Right atrium auricular region (tissue), 2 donors: ENCODE measurements at regions not wholly inside any gene's neighbourhood (a gene's known extent, or its start where the extent isn't known, plus 50 kb on each side); places are given as distances from the start of the nearest gene placed in this dataset.

Experiments used
- DNase-seq: peaks from one replicate; pipeline ENCODE4 v3.0.0-alpha.2; 2019; ENCODE audit warnings: low spot score
- H3K27ac ChIP-seq, 2 donors: fragments of 200-600 bp; sonication (generic); 1 replicate in 1 of 2; 2 replicates in 1 of 2; pipeline ENCODE4 v1.5.1; 2016 to 2019
- H3K27me3 ChIP-seq, 2 donors: fragments of 200-600 bp; sonication (generic); one replicate each; pipeline versions ENCODE4 v1.5.1 to v1.6.0; 2017 to 2019
- H3K36me3 ChIP-seq: fragments of 200-600 bp; sonication (generic); one replicate; pipeline ENCODE4 v1.5.1; 2016
- H3K4me1 ChIP-seq, 2 donors: fragments of 200-600 bp; sonication (generic); one replicate each; pipeline versions ENCODE4 v1.5.1 to v1.6.0; 2017 to 2019
- H3K4me3 ChIP-seq, 2 donors: fragments of 200-600 bp; sonication (generic); 1 replicate in 1 of 2; 2 replicates in 1 of 2; pipeline ENCODE4 v1.5.1; 2017 to 2019; ENCODE audit warnings: mild to moderate bottlenecking in 1 of 2, moderate library complexity in 1 of 2
- H3K9me3 ChIP-seq, 2 donors: fragments of 200-600 bp; sonication (generic); one replicate each; pipeline ENCODE4 v1.5.1; 2019
- TF ChIP-seq, protein P1 (sequence below), 2 donors: fragments of 200-600 bp; sonication (generic); IDR thresholded peaks; one replicate each; pipeline ENCODE4 v1.5.1; 2019; ENCODE audit warnings: antibody characterized with exemption in 2 of 2

DNA sequence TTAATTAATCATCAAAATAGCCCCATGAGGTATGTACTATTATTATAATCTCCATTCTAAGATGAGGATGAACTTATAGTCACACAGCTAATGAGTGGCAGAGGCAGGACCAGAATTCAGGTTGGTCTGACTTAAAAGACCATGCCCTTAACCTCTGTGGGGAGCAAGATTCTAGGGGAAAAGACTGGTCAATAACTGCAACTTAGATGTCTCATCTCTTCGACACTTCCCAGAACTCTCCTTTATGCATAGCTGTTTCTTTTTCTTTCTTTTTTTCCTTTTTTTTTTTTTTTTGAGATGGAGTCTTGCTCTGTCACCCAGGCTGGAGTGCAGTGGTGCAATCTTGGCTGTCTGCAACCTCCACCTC, 66.3 kb upstream of the RTN4 start:
- peak overlapping the region in 1 of 2 donors; percentile 17 for H3K27ac ChIP-seq
- H3K4me3 ChIP-seq, result no peak overlapping the region
- no peaks in the 10 kb centered on the region for H3K27me3 ChIP-seq
- no peaks in the 10 kb centered on the region for H3K9me3 ChIP-seq
- H3K36me3 ChIP-seq, result no peaks in the 10 kb centered on the region
- DNase-seq, result no peak
- TF ChIP-seq, protein P1, sequence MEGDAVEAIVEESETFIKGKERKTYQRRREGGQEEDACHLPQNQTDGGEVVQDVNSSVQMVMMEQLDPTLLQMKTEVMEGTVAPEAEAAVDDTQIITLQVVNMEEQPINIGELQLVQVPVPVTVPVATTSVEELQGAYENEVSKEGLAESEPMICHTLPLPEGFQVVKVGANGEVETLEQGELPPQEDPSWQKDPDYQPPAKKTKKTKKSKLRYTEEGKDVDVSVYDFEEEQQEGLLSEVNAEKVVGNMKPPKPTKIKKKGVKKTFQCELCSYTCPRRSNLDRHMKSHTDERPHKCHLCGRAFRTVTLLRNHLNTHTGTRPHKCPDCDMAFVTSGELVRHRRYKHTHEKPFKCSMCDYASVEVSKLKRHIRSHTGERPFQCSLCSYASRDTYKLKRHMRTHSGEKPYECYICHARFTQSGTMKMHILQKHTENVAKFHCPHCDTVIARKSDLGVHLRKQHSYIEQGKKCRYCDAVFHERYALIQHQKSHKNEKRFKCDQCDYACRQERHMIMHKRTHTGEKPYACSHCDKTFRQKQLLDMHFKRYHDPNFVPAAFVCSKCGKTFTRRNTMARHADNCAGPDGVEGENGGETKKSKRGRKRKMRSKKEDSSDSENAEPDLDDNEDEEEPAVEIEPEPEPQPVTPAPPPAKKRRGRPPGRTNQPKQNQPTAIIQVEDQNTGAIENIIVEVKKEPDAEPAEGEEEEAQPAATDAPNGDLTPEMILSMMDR (IDR thresholded peaks at IDR 0.05), result no peak
- peaks cover 0 to 53% of the 10 kb centered on the region in 2 donors for H3K4me1 ChIP-seq

DNA sequence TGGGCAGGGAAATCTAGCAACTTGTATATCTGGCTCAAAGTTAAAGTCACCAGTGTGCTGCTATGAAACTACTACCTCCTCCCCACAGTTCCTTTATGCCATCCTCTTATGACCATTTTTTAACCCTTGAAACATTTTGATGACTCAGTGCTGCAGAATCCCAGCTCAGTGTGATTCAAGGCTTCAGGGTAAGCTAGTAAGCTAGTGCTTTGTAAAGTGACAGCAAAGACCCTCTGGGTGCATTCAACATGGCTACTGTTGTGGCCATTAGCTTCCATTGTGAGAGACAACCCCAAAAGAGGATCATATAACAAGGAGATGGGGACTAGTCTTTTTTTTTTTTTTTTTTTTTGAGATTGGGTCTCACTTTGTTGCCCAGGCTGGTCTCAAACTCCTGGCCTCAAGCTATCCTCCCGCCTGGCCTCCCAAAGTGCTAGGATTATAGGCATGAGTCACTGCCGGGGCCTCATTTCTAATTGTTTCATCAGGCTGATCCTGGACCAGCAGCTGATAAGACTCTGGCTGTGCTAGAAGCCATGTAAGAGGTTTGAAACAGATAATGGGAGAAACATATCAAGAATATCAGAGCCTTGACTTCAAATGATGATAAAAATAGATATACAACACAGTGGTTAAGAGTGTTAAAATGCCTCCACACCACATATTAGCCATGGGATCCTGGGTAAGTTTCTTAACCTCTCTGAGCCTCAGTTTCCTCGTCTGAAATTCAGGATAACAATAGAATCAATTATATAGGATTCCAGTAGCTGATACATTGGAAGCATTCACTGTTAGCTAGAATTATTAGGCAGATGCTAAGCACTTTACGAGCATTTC, 65.7 kb upstream of the RTN4 start:
- no peaks in the 10 kb centered on the region for H3K9me3 ChIP-seq
- H3K36me3 ChIP-seq, result no peaks in the 10 kb centered on the region
- peak overlapping the region in 1 of 2 donors; percentile 17 for H3K27ac ChIP-seq
- peaks cover 0 to 52% of the 10 kb centered on the region in 2 donors for H3K4me1 ChIP-seq
- H3K27me3 ChIP-seq, result no peaks in the 10 kb centered on the region
- TF ChIP-seq, protein P1 (IDR thresholded peaks at IDR 0.05), result no peak
- no peak overlapping the region for H3K4me3 ChIP-seq
- no peak for DNase-seq

DNA sequence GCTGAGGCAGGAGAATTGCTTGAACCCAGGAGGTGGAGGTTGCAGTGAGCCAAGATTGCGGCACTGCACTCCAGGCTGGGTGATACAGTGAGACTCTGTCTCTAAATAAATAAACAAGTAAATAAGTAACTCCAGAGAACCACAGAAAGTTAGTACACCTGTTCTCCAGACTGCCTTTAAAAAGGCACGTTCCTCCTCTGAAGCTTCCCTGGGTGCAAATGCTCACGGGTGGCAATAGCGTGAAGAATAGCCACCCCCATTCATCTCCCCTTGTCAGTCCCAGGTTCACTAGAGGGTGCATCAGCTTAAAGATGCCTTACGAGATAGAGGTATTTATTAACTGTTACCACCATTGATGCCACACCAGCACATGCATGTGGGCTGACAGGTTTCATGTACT, 64.3 kb upstream of the RTN4 start:
- Histone ChIP-seq H3K27me3 (no peaks in the 10 kb centered on the region), H3K9me3 (no peaks in the 10 kb centered on the region), H3K4me1 (peaks cover 0 to 41% of the 10 kb centered on the region in 2 donors), H3K36me3 (no peaks in the 10 kb centered on the region), H3K27ac (no peak overlapping the region), H3K4me3 (no peak overlapping the region)
- no peak for DNase-seq
- TF ChIP-seq, protein P1 (IDR thresholded peaks at IDR 0.05), result no peak

DNA sequence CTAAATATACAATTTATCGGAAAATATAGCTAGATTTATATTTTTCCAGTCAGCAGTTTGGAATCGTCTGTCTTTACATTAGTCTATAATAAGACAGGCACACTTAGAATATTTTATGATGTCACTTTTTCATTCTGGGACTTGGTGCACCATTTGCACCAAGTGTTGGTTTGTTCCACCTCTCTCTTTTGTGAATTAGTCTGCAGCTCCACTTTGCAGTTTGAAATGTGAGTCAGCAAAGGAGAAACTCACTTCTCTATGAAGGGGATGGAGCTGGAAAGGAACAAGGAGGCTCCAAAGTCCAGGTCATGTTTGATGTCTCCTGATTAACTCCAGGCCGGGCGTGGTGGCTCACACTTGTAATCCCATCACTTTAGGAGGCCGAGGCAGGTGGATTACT, 63.8 kb upstream of the RTN4 start:
- no peaks in the 10 kb centered on the region for H3K27me3 ChIP-seq
- DNase-seq, result no peak
- H3K4me3 ChIP-seq, result no peak overlapping the region
- H3K27ac ChIP-seq, result no peak overlapping the region
- TF ChIP-seq, protein P1 (IDR thresholded peaks at IDR 0.05), result no peak
- H3K9me3 ChIP-seq, result no peaks in the 10 kb centered on the region
- H3K36me3 ChIP-seq, result no peaks in the 10 kb centered on the region
- H3K4me1 ChIP-seq, result peaks cover 0 to 41% of the 10 kb centered on the region in 2 donors

DNA sequence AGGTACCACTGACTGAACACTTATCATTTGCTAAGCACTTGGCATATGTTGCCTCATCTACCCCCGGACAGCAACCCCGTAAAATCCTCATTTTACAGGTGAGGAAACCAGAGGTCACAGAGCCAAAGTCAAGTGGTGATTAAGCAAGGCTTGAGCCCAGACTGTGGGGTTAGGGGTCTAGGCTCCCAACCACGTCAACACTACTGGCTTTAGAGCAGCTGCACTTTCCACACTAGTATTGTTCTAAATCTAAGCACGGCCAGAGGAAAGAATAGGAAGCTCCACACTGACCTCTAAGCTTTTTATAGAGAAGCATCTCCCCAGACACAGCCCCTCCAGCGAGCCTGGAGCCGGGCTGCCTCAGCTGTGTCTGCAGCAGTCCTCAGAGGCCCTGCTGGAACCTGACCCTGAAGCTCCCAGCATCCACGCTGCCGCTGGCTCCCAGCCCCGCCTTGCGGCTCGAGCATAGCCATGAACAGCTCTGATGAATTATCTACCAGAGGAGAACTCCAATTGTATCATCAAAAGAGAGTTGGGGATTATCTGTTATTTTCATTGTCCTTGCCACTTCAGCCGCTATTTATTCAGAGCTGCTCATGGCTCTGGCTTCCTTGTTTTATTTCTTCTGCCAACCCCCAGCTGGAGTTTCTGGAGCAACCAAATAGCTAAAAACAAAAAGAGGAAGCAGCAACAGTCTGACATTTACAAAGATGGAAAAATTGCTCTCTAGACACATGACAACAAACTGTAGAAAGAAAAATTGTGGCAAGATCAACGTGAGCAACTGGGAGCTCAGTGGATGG, 62.2 kb upstream of the RTN4 start:
- H3K27ac ChIP-seq, result peak overlapping the region; percentile 90 to 94
- TF ChIP-seq, protein P1 (IDR thresholded peaks at IDR 0.05), result peak in 1 of 2 donors; percentile 19
- peaks cover 0 to 38% of the 10 kb centered on the region in 2 donors for H3K4me1 ChIP-seq
- H3K27me3 ChIP-seq, result no peaks in the 10 kb centered on the region
- peak; percentile 83 for DNase-seq
- H3K4me3 ChIP-seq, result peak overlapping the region in 1 of 2 donors; percentile 0
- H3K9me3 ChIP-seq, result no peaks in the 10 kb centered on the region
- no peaks in the 10 kb centered on the region for H3K36me3 ChIP-seq
